GM21381 (cell line): ENCODE measurements at regions not wholly inside any gene's neighbourhood (a gene's known extent, or its start where the extent isn't known, plus 50 kb on each side); places are given as distances from the start of the nearest gene placed in this dataset.
"Not testable (repeated sequence)": the region's sequence is repeated elsewhere in the genome, so short reads cannot be mapped to it uniquely, and the experiment has no call there.

Experiments used
- ATAC-seq: cut with Tn5 transposase; IDR thresholded peaks from one replicate; pipeline ENCODE4 v1.9.1; 2021; ENCODE audit warnings: mild to moderate bottlenecking, moderate library complexity; ENCODE audit not compliant: unreplicated experiment

GRCh38 chr13:89518289-89519077, 1829.0 kb upstream of the MIR17HG start:
- ATAC-seq: no peak

GRCh38 chr13:89520468-89520867, 1827.0 kb upstream of the MIR17HG start:
- ATAC-seq: no peak

GRCh38 chr13:89521672-89522071, 1825.8 kb upstream of the MIR17HG start:
- ATAC-seq: not testable (repeated sequence)

GRCh38 chr13:89541091-89542030, 1806.1 kb upstream of the MIR17HG start:
- no peak for ATAC-seq

GRCh38 chr13:89550938-89551337, 1796.5 kb upstream of the MIR17HG start:
- no peak for ATAC-seq

GRCh38 chr13:89554801-89555200, 1792.7 kb upstream of the MIR17HG start:
- ATAC-seq: no peak

GRCh38 chr13:89565476-89566100, 1781.9 kb upstream of the MIR17HG start:
- no peak for ATAC-seq

GRCh38 chr13:89567025-89567424, 1780.5 kb upstream of the MIR17HG start:
- ATAC-seq: no peak

- ATAC-seq: no peak
Measured at GRCh38 chr13:89568276-89568675, 1779.2 kb upstream of the MIR17HG start.

- ATAC-seq: no peak
Measured at GRCh38 chr13:89568746-89569145, 1778.7 kb upstream of the MIR17HG start.

- ATAC-seq: no peak
Measured at GRCh38 chr13:89571676-89572075, 1775.8 kb upstream of the MIR17HG start.

GRCh38 chr13:89574077-89574476, 1773.4 kb upstream of the MIR17HG start:
- no peak for ATAC-seq

GRCh38 chr13:89577301-89577700, 1770.2 kb upstream of the MIR17HG start:
- ATAC-seq: no peak

GRCh38 chr13:89584058-89584620, 1763.3 kb upstream of the MIR17HG start:
- no peak for ATAC-seq

GRCh38 chr13:89602655-89603054, 1744.8 kb upstream of the MIR17HG start:
- no peak for ATAC-seq

GRCh38 chr13:89603187-89603586, 1744.3 kb upstream of the MIR17HG start:
- no peak for ATAC-seq

- ATAC-seq: no peak
Measured at GRCh38 chr13:89609318-89609717, 1738.2 kb upstream of the MIR17HG start.

- no peak for ATAC-seq
Measured at GRCh38 chr13:89610331-89610730, 1737.2 kb upstream of the MIR17HG start.

GRCh38 chr13:89610881-89611280, 1736.6 kb upstream of the MIR17HG start:
- ATAC-seq: no peak

- no peak for ATAC-seq
Measured at GRCh38 chr13:89627996-89628395, 1719.5 kb upstream of the MIR17HG start.

GRCh38 chr13:89628567-89628966, 1718.9 kb upstream of the MIR17HG start:
- ATAC-seq: no peak
